GM13976 (cell line): ENCODE measurements at regions not wholly inside any gene's neighbourhood (a gene's known extent, or its start where the extent isn't known, plus 50 kb on each side); places are given as distances from the start of the nearest gene placed in this dataset.

Experiments used
- DNase-seq: peaks from one replicate; pipeline ENCODE4 v3.0.0; 2012; ENCODE audit warnings: low spot score
- CTCF ChIP-seq: IDR thresholded peaks from 2 replicates; pipeline ENCODE4 v1.5.1; 2012; ENCODE audit warnings: borderline replicate concordance, mild to moderate bottlenecking; ENCODE audit not compliant: insufficient read depth; ENCODE audit errors: extremely low read depth, missing control alignments, control extremely low read depth
- in situ Hi-C: fragments of 300-500 bp; cut with MboI; formaldehyde crosslinking; loops from one replicate; pipeline ENCODE4 v1.12.0; 2022; ENCODE audit warnings: low sequenced_read_pairs, mixed read lengths, inconsistent platforms; ENCODE audit not compliant: unreplicated experiment

- in situ Hi-C loops = no loop called here
- TF ChIP-seq CTCF = no peak
- DNase-seq = no peak
Observed at GRCh38 chr3:74115906-74116305, 491.2 kb upstream of the PDZRN3 start.

DNA sequence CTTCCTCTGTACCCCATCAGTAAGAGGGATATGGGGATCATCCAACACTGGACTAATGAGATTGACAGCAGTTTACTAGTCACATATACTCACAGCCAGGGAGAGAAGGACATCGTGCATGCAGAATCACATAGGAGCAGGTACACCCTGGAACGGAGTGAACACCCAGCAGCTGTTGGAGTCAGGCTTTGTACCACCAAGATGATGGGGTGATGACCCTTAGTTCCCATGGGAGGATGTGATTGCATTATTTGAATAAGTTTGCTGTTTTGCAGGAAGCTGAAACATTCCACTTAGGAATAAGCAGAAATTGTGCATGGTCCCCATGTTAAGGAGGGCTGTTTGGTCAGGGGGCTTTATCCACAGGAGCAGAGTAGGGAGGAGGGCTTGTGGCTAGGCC is 482.7 kb upstream of the PDZRN3 start:
- in situ Hi-C loops = no loop called here
- DNase-seq = no peak
- no peak for TF ChIP-seq CTCF

- in situ Hi-C loops = no loop called here
- DNase-seq = no peak
- no peak for TF ChIP-seq CTCF
Observed at GRCh38 chr3:74106925-74107324, 482.2 kb upstream of the PDZRN3 start.

GRCh38 chr3:74091204-74091603 is 466.5 kb upstream of the PDZRN3 start:
- DNase-seq = no peak
- in situ Hi-C loops = no loop called here
- no peak for TF ChIP-seq CTCF

GRCh38 chr3:74089814-74090213 is 465.1 kb upstream of the PDZRN3 start:
- TF ChIP-seq CTCF = no peak
- in situ Hi-C loops = no loop called here
- no peak for DNase-seq

DNA sequence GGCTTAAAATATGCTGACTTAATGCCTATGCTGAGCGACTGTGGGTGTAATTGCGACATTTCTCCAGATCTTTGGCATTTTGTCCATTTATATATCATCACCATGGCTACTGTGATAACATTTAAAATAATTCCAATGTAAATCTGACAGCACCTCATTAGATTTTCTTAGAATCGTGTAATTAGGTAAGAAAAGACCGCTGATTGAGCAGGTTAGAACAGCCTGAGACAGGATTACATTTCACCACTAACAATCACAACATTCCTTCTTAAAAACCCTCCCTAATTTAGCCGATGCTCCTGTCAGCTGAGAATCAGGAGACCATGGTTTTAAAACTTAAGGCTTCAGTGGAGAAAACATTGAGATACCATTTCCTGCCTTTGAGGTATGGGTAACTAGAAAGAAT is 455.3 kb upstream of the PDZRN3 start:
- TF ChIP-seq CTCF = no peak
- no peak for DNase-seq
- in situ Hi-C loops = no loop called here

- DNase-seq = no peak
- TF ChIP-seq CTCF = no peak
- in situ Hi-C loops = no loop called here
Observed at GRCh38 chr3:74075241-74075640, 450.5 kb upstream of the PDZRN3 start.
